ENCODE measurements at regions not wholly inside any gene's neighbourhood (a gene's known extent, or its start where the extent isn't known, plus 50 kb on each side); places are given as distances from the start of the nearest gene placed in this dataset.

DNA sequence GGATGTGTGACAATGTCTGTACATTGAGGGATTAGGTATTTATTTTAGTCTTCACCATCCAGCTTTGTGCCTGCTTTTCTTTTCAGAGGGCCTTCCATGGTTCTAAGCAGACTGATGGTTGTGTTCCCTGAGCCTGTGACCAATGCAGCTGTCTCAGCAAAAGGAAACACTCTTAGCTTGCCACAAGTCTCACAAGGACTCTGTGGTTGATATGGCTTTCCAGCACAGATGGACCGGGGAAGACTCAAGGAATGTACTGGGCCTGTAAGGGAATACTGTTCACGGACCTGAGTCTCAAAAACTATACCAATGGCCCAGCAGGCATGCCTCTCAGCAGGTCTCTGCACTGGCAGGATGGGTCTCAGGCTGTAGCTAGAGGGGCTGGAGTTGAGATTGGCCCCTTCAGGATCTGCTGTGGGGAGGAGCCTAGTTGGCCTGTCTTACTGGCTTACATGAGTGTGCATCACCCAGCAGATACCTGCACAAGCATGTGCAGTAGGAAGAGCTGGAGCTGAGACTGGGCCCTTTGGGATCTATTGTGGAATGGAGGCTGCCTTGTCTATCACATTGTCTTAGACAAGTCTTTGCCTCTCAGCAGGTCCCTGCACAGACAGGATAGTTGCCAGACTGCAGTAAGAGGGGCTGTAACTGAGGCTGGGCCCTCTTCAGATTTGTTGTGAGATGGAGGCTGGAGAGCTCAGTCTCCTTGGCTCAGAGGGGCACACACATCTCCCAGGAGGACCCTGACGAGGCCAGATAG lies 52.0 kb upstream of the PDC start:
- Histone ChIP-seq H3K27ac (no peak overlapping the region), H3K4me3 (no peak overlapping the region), H3K27me3 (no peaks in the 10 kb centered on the region), H3K9me3 (no peaks in the 10 kb centered on the region), H3K36me3 (no peaks in the 10 kb centered on the region), H3K4me1 (no peaks in the 10 kb centered on the region)
- TF ChIP-seq, protein P1, sequence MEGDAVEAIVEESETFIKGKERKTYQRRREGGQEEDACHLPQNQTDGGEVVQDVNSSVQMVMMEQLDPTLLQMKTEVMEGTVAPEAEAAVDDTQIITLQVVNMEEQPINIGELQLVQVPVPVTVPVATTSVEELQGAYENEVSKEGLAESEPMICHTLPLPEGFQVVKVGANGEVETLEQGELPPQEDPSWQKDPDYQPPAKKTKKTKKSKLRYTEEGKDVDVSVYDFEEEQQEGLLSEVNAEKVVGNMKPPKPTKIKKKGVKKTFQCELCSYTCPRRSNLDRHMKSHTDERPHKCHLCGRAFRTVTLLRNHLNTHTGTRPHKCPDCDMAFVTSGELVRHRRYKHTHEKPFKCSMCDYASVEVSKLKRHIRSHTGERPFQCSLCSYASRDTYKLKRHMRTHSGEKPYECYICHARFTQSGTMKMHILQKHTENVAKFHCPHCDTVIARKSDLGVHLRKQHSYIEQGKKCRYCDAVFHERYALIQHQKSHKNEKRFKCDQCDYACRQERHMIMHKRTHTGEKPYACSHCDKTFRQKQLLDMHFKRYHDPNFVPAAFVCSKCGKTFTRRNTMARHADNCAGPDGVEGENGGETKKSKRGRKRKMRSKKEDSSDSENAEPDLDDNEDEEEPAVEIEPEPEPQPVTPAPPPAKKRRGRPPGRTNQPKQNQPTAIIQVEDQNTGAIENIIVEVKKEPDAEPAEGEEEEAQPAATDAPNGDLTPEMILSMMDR (IDR thresholded peaks at IDR 0.05) = no peak
- TF ChIP-seq POLR2A (IDR thresholded peaks at IDR 0.05) = no peak
- intact Hi-C loops (cut with DNase I; ENCODE audit: low total_unique reads) = no loop called here
- DNase-seq = no peak

DNA sequence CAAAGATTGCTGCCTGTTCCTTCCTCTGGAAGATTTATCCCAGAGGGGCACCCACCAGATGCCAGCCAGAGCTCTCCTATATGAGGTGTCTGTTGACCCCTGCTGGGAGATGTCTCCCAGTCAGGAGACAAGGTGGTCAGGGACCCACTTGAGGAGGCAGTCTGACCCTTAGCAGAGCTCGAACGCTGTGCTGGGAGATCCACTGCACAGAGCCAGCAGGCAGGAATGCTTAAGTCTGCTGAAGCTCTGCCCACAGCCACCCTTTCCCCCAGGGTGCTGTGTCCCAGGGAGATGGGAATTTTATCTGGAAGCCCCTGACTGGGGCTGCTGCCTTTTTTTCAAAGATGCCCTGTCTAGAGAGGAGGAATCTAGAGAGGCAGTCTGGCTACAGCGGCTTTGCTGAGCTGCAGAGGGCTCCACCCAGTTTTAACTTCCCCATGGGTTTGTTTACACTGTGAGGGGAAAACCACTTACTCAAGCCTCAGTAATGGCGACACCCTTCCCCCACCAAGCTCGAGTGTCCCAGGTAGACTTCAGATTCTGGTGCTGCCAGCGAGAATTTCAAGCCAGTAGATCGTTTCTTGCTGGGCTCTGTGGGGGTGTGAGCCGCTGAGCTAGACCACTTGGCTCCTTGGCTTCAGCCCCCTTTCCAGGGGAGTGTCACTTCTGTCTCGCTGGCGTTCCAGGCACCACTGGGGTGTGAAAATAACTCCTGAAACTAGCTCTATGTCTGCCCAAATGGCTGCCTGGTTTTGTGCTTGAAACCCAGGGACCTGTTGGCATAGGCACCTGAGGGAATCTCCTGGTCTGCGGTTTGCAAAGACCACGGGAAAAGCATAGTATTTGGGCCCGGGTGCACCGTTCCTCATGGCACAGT lies 51.1 kb upstream of the PDC start:
- TF ChIP-seq, protein P1 (IDR thresholded peaks at IDR 0.05) = no peak
- TF ChIP-seq POLR2A (IDR thresholded peaks at IDR 0.05) = no peak
- H3K27me3 ChIP-seq = no peaks in the 10 kb centered on the region
- H3K27ac ChIP-seq = no peak overlapping the region
- no peak for DNase-seq
- H3K9me3 ChIP-seq = no peaks in the 10 kb centered on the region
- no peaks in the 10 kb centered on the region for H3K4me1 ChIP-seq
- H3K36me3 ChIP-seq = no peaks in the 10 kb centered on the region
- no peak overlapping the region for H3K4me3 ChIP-seq
- intact Hi-C loops (cut with DNase I; ENCODE audit: low total_unique reads) = no loop called here

All from uterus (tissue), 3 donors.